Renal cortex interstitium (tissue), 11 donors: ENCODE measurements at regions not wholly inside any gene's neighbourhood (a gene's known extent, or its start where the extent isn't known, plus 50 kb on each side); places are given as distances from the start of the nearest gene placed in this dataset.
A peak's percentile ranks its signal among the peaks of the same experiment; 100 is the strongest.
"Not testable (repeated sequence)": the region's sequence is repeated elsewhere in the genome, so short reads cannot be mapped to it uniquely, and the experiment has no call there.

Source experiments
- DNase-seq, 11 donors: peaks; one replicate each; pipeline ENCODE4 v3.0.0-alpha.2; 2013; ENCODE audit warnings: low read depth in 9 of 11, low spot score in 4 of 11; ENCODE audit errors: extremely low read depth in 1 of 11

DNA sequence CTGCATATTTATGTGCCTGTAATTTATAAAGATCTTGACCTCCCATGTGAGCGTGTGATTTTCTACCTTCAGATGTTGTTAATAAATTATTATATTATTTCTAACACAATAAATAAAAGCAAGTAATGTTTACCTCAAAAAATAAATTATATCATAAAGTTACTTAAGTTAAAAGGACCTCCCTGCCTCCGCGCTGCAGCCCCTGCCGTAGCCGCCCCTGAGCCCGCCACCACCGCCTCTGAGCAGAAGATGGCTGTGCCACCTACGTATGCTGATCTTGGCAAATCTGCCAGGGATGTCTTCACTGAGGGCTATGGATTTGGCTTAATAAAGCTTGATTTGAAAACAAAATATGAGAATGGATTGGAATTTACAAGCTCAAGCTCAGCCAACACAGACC lies 119.6 kb upstream of the BRWD3 start:
- no peak for DNase-seq

DNA sequence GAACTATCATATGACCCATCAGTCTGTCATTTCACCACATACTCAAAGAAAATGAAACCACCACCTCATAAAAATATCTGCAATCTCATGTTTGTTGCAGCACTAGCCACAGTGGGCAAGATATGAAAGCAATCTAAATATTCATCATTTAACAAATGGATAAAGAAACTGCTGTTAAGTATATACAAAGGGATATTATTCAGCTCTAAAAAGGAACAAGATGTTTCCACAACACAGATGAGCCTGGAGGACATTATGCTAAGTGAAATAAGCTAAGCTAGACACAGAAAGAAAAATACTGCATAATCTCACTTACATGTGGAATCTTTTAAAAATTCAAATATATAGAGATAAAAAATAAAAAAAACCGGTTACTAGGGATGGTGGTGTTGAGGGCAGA lies 108.2 kb upstream of the BRWD3 start:
- no peak for DNase-seq

DNA sequence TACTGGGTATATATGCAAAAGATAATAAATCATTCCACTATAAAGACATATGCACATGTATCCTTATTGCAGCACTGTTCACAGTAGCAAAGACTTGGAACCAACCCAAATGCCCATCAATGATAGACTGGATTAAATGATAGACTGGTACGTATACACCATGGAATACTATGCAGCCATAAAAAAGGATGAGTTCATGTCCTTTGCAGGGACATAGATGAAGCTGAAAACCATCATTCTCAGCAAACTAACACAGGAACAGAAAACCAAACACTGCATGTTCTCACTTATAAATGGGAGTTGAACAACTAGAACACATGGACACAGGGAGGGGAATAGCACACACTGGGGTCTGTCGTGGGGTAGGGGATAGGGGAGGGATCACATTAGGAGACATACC lies 102.7 kb upstream of the BRWD3 start:
- not testable (repeated sequence) for DNase-seq

DNA sequence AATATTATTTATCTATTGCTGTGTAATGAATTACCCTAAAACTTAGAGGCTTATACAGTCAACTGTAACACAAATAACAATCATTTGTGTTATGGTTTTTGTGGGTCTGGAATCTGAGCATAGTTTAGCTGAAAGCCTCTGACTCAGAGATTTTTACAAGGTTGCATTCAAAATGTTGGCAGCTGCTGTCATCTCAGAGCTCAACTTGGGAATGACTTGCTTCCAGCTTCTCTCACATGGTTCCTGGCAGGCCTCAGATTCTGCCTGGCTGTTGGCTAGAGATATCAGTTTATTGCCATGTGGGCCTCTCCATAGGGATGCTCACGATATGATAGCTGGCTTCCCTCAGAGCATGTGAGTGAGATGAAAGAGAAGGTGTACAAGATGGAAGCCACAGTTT lies 70.2 kb upstream of the BRWD3 start:
- no peak for DNase-seq

DNA sequence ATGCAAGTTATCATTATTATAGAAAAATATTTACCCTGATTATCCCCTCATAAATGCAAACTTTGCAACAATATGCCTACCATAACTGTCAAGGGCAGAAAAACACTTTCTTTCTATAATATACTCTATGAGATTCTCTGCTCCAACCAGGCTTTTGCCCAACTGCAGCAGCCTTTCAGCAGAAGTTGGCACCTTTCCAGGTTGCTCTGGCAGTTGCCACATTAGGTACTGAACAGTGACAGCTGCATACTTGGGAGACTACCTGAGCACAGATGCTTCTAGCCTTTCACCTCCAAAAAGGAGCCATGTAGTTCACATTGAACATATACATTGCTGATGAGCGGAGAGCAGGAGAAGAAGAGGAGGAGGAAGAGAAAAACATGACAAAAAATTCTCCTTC lies 69.5 kb upstream of the BRWD3 start:
- peak in 2 of 11 donors; percentile 0 to 3 for DNase-seq

DNA sequence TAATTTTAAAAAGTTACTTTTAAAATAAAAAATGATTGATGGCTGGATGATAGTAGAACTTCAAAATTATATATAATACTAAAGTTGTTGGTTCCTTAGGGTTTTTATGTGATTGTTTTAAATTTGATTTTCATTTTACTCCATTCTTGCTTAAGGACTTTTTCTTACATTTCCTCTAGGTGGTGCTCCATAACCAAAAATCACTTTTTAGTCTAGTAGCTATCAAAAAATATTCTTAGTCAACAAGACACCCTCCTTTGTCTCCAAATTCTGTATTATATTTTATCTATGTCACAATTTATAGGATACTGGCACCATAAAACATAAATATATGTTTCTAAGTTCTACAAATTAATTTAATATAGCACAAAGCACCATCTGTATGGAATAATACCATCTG lies 67.2 kb upstream of the BRWD3 start:
- DNase-seq: peak in 7 of 11 donors; percentile 2 to 25 (median 5)
